Limb (tissue), 2 donors: ENCODE measurements at regions not wholly inside any gene's neighbourhood (a gene's known extent, or its start where the extent isn't known, plus 50 kb on each side); places are given as distances from the start of the nearest gene placed in this dataset.
A peak's percentile ranks its signal among the peaks of the same experiment; 100 is the strongest.

Experiments
- DNase-seq, 2 donors: peaks; one replicate each; pipeline ENCODE4 v3.0.0-alpha.2; 2016; ENCODE audit errors: extremely low spot score in 2 of 2

GRCh38 chr7:46461334-46461777, 540.3 kb upstream of the IGFBP3 start:
- no peak for DNase-seq

DNA sequence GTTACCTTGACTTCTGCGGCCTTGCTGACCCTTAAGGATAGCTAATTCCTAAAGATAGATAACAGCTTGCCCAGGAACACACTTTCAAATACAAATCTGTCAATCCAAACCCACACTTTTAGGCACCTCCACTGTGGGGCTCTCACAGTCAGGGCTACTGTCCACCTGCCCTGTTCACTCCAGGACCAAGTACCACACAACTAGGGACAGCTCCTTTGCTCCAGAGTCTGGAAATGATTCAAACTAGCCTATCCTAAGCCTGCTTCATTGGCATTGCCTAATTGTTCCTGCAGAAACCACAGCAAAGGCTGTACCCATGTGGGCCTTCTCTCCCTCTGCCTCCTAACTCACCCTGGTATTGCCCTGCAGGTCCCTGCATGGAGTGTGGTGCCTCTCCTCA, 538.9 kb upstream of the IGFBP3 start:
- DNase-seq = no peak

DNA sequence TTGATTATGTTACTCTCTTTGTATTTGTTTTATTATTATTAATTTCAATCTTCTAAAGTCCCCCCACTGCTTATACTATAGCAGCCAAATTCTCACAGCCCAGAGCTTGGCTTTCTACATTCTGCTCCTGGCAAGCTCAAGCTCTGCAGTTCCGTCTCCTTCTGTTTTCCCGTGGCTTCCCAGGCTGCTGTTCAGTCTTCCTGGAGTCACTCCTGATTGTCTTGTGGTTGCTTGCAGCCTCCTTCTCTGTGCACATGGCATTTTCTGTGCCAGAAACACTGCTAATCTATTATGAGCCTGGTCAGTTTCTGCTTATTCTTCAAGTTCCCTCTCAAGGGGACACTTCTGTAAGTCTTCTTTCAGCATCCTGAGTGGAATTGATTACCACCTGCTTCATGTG, 533.7 kb upstream of the IGFBP3 start:
- DNase-seq = no peak

DNA sequence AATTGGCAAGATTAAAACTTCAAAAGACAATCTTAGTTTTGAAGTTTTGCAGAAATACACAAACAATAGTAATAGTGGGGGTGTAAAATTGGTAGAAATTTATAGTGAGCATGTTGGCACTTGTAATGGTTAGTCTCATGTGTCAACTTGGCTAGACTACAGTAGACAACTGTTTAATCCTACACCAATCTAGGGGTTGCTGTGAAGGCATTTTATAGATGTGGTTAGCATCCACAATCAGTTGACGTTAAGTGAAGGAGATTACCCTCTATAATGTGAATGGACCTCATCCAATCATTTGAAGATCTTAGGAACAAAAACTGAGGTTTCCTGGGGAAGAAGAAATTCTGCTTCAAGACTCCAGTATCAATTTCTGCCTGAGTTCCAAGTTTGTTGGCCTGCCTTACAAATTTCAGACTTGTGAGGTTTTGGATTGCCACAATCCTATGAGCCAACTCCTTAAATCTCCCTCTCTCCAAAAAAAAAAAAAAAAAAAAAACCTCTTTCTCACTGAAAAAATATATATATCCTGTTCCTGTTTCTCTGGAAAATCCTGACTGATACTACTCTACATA, 531.6 kb upstream of the IGFBP3 start:
- no peak for DNase-seq

DNA sequence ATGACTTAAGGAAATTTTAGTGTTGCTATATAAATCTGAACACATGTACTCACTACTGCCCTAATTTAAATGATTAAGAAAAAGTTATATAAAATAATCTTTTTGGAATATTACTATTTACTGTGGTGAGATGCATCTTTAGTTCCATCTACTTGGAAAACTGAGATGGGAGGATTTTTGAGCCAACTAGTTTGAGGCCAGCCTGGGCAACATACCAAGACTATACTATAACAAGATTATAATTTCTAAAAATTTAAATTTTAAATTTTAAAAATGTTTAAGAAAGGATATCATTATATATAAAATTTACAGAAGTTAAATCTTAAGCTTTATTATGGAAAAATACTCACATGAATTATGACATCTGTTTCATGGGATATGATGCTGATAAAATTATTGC, 530.8 kb upstream of the IGFBP3 start:
- DNase-seq = no peak

DNA sequence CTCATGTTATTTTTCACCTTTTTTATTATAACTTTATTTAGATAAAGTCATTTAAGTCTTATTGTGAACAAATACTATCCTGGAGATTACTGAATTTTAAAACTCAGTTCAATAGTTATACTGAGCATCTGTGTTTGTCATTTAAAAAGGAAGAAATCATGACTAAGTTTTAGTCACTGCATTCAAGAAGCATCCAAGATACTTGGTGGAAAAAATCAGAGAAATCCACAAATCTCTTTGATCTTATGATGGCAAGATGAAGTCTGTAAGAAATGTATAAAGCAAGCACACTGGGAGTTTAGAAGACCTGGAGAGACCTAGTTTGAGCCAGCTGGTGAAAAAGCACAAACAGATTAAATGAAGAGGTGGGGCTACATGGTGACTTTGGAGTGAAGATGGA, 529.8 kb upstream of the IGFBP3 start:
- DNase-seq = no peak

GRCh38 chr7:46450425-46450824, 529.4 kb upstream of the IGFBP3 start:
- no peak for DNase-seq

DNA sequence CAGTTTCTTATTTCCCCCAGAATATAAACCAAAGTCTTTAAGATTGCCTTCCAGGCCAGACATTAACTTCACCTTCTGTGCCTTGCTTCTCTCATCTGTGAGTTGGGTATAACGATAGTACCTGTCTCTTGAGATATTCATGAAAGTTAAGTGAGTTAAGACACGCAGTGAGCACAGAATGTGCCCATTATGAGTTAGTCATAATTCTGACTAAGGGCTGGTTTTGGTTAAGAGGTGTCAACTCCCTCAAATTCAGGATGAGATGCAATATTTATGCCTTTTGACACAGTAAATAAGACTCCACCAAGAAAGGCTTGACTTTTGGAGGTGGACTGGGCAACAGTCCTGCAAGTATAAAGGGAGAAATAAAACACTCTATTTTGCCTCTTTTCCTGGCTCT, 528.7 kb upstream of the IGFBP3 start:
- no peak for DNase-seq

GRCh38 chr7:46448478-46448877, 527.4 kb upstream of the IGFBP3 start:
- no peak for DNase-seq

DNA sequence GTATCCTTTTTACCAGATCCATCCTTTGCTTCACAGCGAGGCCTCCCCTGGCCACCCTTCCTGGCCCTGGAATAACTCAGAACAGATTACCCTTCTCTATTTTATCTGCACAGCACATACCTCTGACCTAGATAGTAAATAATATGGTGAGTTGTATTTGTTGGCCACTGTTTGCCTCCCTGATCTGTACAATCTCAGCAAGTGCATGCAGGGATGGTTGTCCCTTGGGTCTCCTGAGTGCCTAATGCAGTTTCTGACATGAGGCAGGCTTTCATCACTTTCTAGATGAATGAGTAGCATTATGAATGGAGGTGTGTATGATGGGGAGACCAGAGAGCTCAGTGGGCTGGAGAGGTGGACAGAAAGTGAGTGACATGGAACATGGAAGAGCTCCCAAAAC, 525.1 kb upstream of the IGFBP3 start:
- DNase-seq = no peak

DNA sequence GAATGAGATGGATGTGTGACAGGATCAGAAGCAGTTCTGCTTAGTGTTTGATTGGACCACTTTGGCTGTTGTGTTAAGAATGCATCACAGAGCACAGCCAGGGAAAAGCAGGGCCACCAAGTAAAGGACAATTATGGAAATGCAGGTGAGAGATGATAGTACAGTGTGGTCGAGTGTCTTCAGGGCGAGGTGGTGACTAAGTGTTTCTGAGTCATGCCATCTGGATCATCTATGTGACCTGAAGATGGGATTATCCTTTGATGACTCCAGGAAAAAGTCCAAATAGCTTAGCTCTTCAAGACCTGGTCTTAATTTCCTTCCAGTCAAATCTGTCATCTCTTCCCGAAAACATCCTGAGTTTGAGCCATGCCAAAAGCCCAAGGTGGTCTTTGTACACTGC, 523.2 kb upstream of the IGFBP3 start:
- DNase-seq = no peak

- DNase-seq = no peak
These were observed 519.1 kb upstream of the IGFBP3 start for GRCh38 chr7:46440186-46440585.

- no peak for DNase-seq
These were observed 511.6 kb upstream of the IGFBP3 start for GRCh38 chr7:46432708-46433107.

DNA sequence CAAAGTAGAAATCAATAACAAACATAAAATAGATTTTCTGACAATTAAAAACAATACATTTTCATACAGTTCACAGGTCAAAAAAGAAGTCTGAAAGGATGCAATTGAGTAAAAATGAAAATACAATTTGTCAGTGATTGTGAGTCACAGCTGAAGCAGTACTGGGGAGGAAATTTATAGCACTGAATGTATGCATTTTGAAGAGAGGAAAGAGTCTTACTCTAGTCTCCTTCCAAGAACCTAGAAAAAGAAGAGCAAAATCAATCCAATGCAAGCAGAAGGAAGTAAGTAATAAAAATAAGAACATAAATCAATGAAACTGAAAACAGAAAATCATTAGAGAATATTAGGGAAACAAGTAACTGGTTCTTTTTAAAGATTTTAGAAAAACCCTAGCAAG, 507.2 kb upstream of the IGFBP3 start:
- DNase-seq = no peak

DNA sequence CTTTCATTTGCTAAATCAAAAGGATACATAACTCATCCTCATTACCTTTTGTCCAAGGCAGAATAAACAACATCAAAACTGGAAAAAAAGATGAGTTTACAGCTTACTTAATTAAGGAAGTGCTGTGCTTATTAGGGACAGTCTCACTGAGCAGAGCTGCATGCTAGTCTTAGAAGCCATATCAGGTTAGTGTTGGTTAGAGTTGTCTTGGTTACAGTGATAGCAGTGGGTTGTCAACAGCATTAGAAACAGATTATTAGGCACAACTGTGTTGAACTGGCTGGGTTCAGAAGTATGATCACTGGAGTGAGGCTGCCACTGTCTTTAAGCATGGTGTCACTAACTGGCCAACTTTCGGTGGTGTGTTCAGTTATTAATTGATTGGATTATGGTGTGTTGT, 503.9 kb upstream of the IGFBP3 start:
- no peak for DNase-seq

- DNase-seq = no peak
These were observed 500.6 kb upstream of the IGFBP3 start for GRCh38 chr7:46421441-46422230.

GRCh38 chr7:46414946-46415345, 493.9 kb upstream of the IGFBP3 start:
- no peak for DNase-seq

DNA sequence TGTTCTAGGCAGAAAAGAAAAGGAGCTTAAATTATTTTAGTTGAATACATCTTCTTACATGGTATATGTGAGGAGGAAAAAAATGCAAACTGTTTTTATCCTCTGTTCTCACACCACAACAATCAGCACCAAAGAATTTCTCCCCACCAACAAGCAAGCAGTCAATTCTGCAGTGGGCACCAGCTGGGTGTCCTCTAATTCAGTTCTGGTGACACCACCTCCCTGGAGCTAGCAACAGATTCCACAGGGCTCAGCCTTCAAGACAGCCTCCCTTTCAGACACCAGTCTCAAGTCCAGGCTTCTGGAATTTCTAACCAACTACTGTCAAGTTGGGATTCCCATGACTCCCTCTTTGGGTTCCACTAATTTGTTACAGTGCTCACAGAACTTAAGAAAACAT, 490.2 kb upstream of the IGFBP3 start:
- no peak for DNase-seq

DNA sequence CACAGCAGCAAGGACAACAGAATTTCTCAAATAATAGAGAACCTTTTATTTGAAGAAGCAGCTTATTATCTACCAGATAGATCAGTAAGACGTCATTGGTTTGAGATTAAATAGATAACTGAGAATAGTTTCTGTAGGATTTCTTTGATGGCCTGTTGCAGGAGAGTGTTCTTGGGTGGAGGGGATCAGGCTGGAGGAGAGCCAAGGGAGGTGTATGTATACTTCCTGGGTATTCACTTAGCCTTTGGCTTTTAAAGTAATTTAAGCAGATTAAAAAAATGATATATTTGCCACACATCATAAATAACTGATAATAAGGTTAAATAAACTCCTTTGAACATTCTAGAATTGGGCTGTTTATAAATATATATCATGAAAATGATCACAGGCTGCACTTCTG, 486.1 kb upstream of the IGFBP3 start:
- DNase-seq = no peak

GRCh38 chr7:46397591-46397990, 476.5 kb upstream of the IGFBP3 start:
- no peak for DNase-seq

- peak in 1 of 2 donors; percentile 74 for DNase-seq
These were observed 475.4 kb upstream of the IGFBP3 start for GRCh38 chr7:46396481-46396880.

DNA sequence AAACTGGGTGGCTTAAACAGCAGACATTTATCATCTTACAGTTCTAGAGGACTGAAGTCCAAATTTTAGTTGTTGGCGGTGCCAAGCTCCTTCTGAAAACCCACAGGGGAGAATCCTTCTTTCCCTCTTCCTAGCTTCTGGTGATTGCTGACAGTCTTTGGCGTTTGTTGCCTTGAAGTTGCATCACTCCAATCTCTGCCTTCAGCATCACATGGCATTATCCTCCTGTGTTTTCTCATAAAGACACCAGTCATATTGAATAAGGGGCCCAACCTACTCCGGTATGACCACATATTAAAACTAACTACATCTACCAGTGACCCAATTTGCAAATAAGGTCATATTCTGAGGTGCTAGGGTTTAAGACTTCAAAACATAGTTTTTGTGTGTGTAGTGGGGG, 472.1 kb upstream of the IGFBP3 start:
- no peak for DNase-seq
